Stimulated activated naive B cell treated with anti-CD40 and anti-IgM and Interleukin-4, amounts not matched to agents 10 μg/mL and 1 μg/mL and 100 μg/mL, for 72 hours (primary cell): ENCODE measurements at regions not wholly inside any gene's neighbourhood (a gene's known extent, or its start where the extent isn't known, plus 50 kb on each side); places are given as distances from the start of the nearest gene placed in this dataset.
A peak's percentile ranks its signal among the peaks of the same experiment; 100 is the strongest.

ENCODE experiments used
- ATAC-seq, 2 donors: fragments of 150-1000 bp; cut with Tn5 transposase; replicated peaks; 2 replicates each; pipeline ENCODE4 v1.10.0; 2021; ENCODE audit warnings: moderate library complexity in 1 of 2
- DNase-seq: peaks from one replicate; pipeline ENCODE4 v3.0.0; 2021
- H3K27ac Mint-ChIP-seq: one replicate; pipeline ENCODE4 v1.8.0; 2022; ENCODE audit warnings: mild to moderate bottlenecking, mixed read lengths
- H3K27me3 Mint-ChIP-seq, 2 donors: one replicate each; pipeline ENCODE4 v1.8.0; 2022; ENCODE audit warnings: mixed read lengths in 2 of 2
- H3K36me3 Mint-ChIP-seq, 2 donors: one replicate each; pipeline ENCODE4 v1.8.0; 2022; ENCODE audit warnings: mixed read lengths in 2 of 2, mild to moderate bottlenecking in 1 of 2
- H3K4me1 Mint-ChIP-seq, 2 donors: one replicate each; pipeline ENCODE4 v1.8.0; 2022; ENCODE audit warnings: mixed read lengths in 2 of 2, mild to moderate bottlenecking in 1 of 2
- H3K4me3 Mint-ChIP-seq, 2 donors: one replicate each; pipeline ENCODE4 v1.8.0; 2022; ENCODE audit warnings: mild to moderate bottlenecking in 2 of 2, mixed read lengths in 2 of 2, moderate library complexity in 1 of 2
- H3K9me3 Mint-ChIP-seq, 2 donors: one replicate each; pipeline ENCODE4 v1.8.0; 2022; ENCODE audit warnings: mixed read lengths in 2 of 2, mild to moderate bottlenecking in 1 of 2

DNA sequence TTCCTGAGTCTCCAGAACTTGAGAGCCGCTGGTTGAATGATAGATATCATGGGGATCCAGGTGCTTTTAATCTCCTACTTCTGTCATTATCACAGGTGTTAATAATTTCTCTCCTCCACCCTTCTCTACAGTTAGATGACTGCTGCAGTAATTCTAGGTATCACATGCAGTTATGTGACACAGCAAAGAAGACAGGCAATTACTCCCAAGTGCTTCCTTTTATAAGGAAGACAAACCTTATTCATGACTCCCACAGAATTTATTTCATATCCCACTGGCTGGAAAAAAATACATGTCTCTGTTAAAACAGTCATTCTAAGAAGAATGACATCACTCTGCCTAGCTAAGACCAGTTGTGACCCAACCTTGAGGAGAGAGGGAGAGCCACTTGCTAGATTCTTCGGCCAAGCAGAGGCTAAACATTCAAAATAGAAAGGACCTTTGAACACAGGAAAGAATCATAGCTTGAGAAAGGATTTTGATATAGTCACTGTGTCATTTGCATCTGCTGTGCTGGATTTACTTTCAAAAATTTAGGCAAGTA lies 500.6 kb downstream of the SI start:
- H3K9me3 Mint-ChIP-seq, result peaks cover 0 to 2% of the 10 kb centered on the region in 2 donors
- H3K27me3 Mint-ChIP-seq, result no peaks in the 10 kb centered on the region
- H3K4me1 Mint-ChIP-seq, result no peaks in the 10 kb centered on the region
- no peak overlapping the region for H3K27ac Mint-ChIP-seq
- H3K4me3 Mint-ChIP-seq, result no peak overlapping the region
- H3K36me3 Mint-ChIP-seq, result no peaks in the 10 kb centered on the region
- DNase-seq (no peak), ATAC-seq (no peak)

GRCh38 chr3:164572436-164572835 lies 505.9 kb downstream of the SI start:
- H3K4me3 Mint-ChIP-seq, result no peak overlapping the region
- ATAC-seq, result no peak
- no peaks in the 10 kb centered on the region for H3K27me3 Mint-ChIP-seq
- H3K27ac Mint-ChIP-seq, result no peak overlapping the region
- H3K36me3 Mint-ChIP-seq, result no peaks in the 10 kb centered on the region
- peaks cover 2 to 4% of the 10 kb centered on the region in 2 donors for H3K9me3 Mint-ChIP-seq
- H3K4me1 Mint-ChIP-seq, result no peaks in the 10 kb centered on the region
- no peak for DNase-seq

- H3K4me1 Mint-ChIP-seq, result no peaks in the 10 kb centered on the region
- H3K27me3 Mint-ChIP-seq, result no peaks in the 10 kb centered on the region
- DNase-seq (no peak), ATAC-seq (no peak)
- H3K4me3 Mint-ChIP-seq, result no peak overlapping the region
- H3K9me3 Mint-ChIP-seq, result peaks cover 0 to 3% of the 10 kb centered on the region in 2 donors
- no peaks in the 10 kb centered on the region for H3K36me3 Mint-ChIP-seq
- no peak overlapping the region for H3K27ac Mint-ChIP-seq
These were observed 527.4 kb downstream of the SI start for GRCh38 chr3:164550857-164551256.

GRCh38 chr3:164539215-164539614 lies 539.1 kb downstream of the SI start:
- H3K9me3 Mint-ChIP-seq, result peaks cover 4 to 5% of the 10 kb centered on the region in 2 donors
- H3K4me1 Mint-ChIP-seq, result no peaks in the 10 kb centered on the region
- no peaks in the 10 kb centered on the region for H3K36me3 Mint-ChIP-seq
- ATAC-seq (no peak), DNase-seq (no peak)
- no peaks in the 10 kb centered on the region for H3K27me3 Mint-ChIP-seq
- H3K27ac Mint-ChIP-seq, result no peak overlapping the region
- H3K4me3 Mint-ChIP-seq, result no peak overlapping the region

- no peaks in the 10 kb centered on the region for H3K36me3 Mint-ChIP-seq
- no peak overlapping the region for H3K27ac Mint-ChIP-seq
- ATAC-seq (no peak), DNase-seq (no peak)
- H3K4me3 Mint-ChIP-seq, result no peak overlapping the region
- peaks cover 4 to 5% of the 10 kb centered on the region in 2 donors for H3K9me3 Mint-ChIP-seq
- H3K27me3 Mint-ChIP-seq, result no peaks in the 10 kb centered on the region
- no peaks in the 10 kb centered on the region for H3K4me1 Mint-ChIP-seq
These were observed 540.8 kb downstream of the SI start for GRCh38 chr3:164537485-164537884.

GRCh38 chr3:164533275-164533674 lies 545.0 kb downstream of the SI start:
- H3K36me3 Mint-ChIP-seq, result no peaks in the 10 kb centered on the region
- ATAC-seq (no peak), DNase-seq (no peak)
- peaks cover 0 to 4% of the 10 kb centered on the region in 2 donors for H3K9me3 Mint-ChIP-seq
- no peak overlapping the region for H3K27ac Mint-ChIP-seq
- no peaks in the 10 kb centered on the region for H3K4me1 Mint-ChIP-seq
- H3K27me3 Mint-ChIP-seq, result no peaks in the 10 kb centered on the region
- H3K4me3 Mint-ChIP-seq, result no peak overlapping the region

- Mint-ChIP-seq H3K4me1 (no peaks in the 10 kb centered on the region), H3K9me3 (peaks cover 4 to 9% of the 10 kb centered on the region in 2 donors), H3K36me3 (no peaks in the 10 kb centered on the region), H3K27ac (no peak overlapping the region), H3K4me3 (no peak overlapping the region), H3K27me3 (no peaks in the 10 kb centered on the region)
- DNase-seq, result no peak
- no peak for ATAC-seq
These were observed 552.0 kb downstream of the SI start for GRCh38 chr3:164526250-164526649.

DNA sequence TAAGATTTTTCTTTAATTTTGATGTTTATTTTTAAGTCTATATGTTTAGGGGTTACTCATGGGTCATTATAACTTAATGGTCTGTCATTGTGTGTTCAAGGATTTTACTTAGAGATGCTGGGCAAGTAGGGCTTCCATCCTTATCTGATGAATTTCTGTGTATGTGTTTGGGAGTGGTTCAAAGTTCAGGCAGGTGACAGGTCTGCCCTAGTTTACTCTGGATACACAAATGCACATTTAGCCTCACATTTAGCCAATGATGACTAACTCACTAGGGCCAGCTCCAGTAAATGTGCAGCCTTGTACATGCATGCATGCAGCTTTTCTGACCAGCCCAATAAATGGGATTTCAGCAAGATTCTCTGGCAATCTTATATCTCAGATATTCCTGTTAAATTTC lies 554.1 kb downstream of the SI start:
- peaks cover 4 to 6% of the 10 kb centered on the region in 2 donors for H3K9me3 Mint-ChIP-seq
- no peak for DNase-seq
- no peak for ATAC-seq
- no peak overlapping the region for H3K4me3 Mint-ChIP-seq
- no peak overlapping the region for H3K27ac Mint-ChIP-seq
- H3K27me3 Mint-ChIP-seq, result no peaks in the 10 kb centered on the region
- no peaks in the 10 kb centered on the region for H3K4me1 Mint-ChIP-seq
- H3K36me3 Mint-ChIP-seq, result no peaks in the 10 kb centered on the region

DNA sequence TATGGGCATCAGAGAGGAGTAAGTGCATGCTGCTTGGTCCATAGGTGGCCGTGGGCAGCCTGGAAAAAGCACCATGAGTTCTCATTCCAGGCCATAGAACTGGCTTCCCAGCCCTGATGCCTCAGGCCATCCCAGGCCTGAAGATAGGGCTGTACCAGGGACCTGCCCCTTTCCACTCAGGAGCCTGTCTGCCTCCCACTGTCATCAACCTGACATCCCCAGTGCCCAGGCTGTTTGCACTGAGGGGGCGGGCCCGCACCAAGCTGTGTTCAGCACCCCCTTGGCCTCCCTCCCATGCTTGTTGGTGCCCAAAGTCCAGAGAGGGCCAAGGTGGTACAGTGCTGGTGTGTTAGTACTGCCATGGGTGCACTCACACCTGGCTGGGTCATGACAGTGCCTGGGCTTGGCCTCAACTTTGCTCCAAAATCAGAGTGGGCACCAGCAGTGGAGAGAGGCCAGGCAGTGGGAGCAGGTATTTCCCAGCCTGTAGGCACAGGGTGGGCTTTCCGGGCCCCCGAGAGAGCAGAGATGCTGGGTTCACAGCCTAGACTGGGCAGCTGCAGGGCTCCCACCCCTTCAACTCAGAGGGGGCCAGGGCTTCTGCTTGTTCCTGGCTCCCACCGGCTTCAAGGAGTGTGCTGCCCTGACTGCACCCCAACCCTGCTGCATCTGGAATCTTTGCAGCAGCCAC lies 556.1 kb downstream of the SI start:
- Mint-ChIP-seq H3K27me3 (no peaks in the 10 kb centered on the region), H3K4me3 (no peak overlapping the region), H3K9me3 (peaks cover 7 to 8% of the 10 kb centered on the region in 2 donors), H3K36me3 (no peaks in the 10 kb centered on the region), H3K4me1 (no peaks in the 10 kb centered on the region), H3K27ac (no peak overlapping the region)
- DNase-seq (no peak), ATAC-seq (peak in 1 of 2 donors; percentile 29)

GRCh38 chr3:164521644-164522043 lies 556.7 kb downstream of the SI start:
- no peak for DNase-seq
- Mint-ChIP-seq H3K9me3 (peaks cover 7 to 8% of the 10 kb centered on the region in 2 donors), H3K4me1 (no peaks in the 10 kb centered on the region), H3K4me3 (no peak overlapping the region), H3K36me3 (no peaks in the 10 kb centered on the region), H3K27me3 (no peaks in the 10 kb centered on the region), H3K27ac (no peak overlapping the region)
- peak in 1 of 2 donors; percentile 26 for ATAC-seq

DNA sequence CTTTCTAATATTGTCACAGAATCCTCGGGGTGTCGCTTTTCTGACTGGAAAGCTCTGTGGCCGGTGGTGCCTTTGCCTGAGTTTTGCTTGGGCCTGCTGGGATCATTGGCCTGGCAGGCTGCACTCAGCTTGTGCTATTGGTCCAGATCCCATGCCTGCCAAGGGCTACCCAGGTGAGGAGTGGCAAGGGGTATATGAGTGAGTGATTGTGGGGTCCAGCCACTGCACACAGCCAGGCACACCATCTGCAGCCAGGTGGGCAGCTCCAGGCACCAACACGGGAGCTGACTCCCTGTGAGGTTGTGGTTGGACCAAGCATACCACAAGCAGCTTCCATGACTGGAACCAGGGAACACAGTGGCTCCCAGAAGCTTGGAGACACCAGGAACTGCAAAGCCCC lies 557.2 kb downstream of the SI start:
- Mint-ChIP-seq H3K9me3 (peaks cover 7 to 8% of the 10 kb centered on the region in 2 donors), H3K4me1 (no peaks in the 10 kb centered on the region), H3K36me3 (no peaks in the 10 kb centered on the region), H3K4me3 (no peak overlapping the region), H3K27ac (no peak overlapping the region), H3K27me3 (no peaks in the 10 kb centered on the region)
- ATAC-seq, result no peak
- no peak for DNase-seq

- no peaks in the 10 kb centered on the region for H3K4me1 Mint-ChIP-seq
- peaks cover 3 to 4% of the 10 kb centered on the region in 2 donors for H3K9me3 Mint-ChIP-seq
- H3K27ac Mint-ChIP-seq, result no peak overlapping the region
- H3K27me3 Mint-ChIP-seq, result no peaks in the 10 kb centered on the region
- H3K4me3 Mint-ChIP-seq, result no peak overlapping the region
- no peaks in the 10 kb centered on the region for H3K36me3 Mint-ChIP-seq
- no peak for DNase-seq
- no peak for ATAC-seq
These were observed 563.0 kb downstream of the SI start for GRCh38 chr3:164515256-164515655.

- Mint-ChIP-seq H3K4me3 (no peak overlapping the region), H3K27me3 (no peaks in the 10 kb centered on the region)
- no peak for DNase-seq
These were observed 563.7 kb downstream of the SI start for GRCh38 chr3:164514576-164514975.

GRCh38 chr3:164507886-164508285 lies 570.4 kb downstream of the SI start:
- DNase-seq (no peak), ATAC-seq (no peak)
- Mint-ChIP-seq H3K4me1 (no peaks in the 10 kb centered on the region), H3K9me3 (peaks cover 4% of the 10 kb centered on the region in 2 donors), H3K4me3 (no peak overlapping the region), H3K27me3 (no peaks in the 10 kb centered on the region), H3K36me3 (no peaks in the 10 kb centered on the region), H3K27ac (no peak overlapping the region)

More at GRCh38 chr3:164514576-164514975, 563.7 kb downstream of the SI start:
- Mint-ChIP-seq H3K9me3 (peaks cover 3 to 4% of the 10 kb centered on the region in 2 donors), H3K36me3 (no peaks in the 10 kb centered on the region), H3K27ac (no peak overlapping the region), H3K4me1 (no peaks in the 10 kb centered on the region)
- ATAC-seq, result peak in 1 of 2 donors; percentile 7

DNA sequence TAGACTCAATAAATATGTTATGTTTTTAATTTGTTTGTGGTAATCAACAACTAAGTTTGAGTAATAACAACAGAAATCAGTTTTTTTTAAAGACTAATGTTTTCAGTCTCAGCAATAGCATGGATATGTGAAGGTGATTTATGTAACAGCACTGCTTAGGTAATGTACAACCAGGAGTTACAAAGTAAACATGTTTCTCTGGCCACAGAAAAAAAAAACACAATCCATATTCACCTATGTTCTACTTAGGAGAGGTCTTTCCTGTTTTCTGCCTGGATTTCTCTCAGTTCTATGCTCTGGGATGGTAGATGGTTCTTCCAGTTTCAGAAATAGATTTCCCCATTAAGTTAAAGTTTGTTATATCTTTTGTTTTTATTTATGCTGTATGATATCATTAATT lies 579.4 kb downstream of the SI start:
- Mint-ChIP-seq H3K36me3 (no peaks in the 10 kb centered on the region), H3K27me3 (no peaks in the 10 kb centered on the region), H3K4me1 (no peaks in the 10 kb centered on the region), H3K4me3 (no peak overlapping the region), H3K9me3 (peaks cover 4 to 5% of the 10 kb centered on the region in 2 donors), H3K27ac (no peak overlapping the region)
- no peak for DNase-seq
- ATAC-seq, result no peak
